GM23338 (cell line): ENCODE measurements at regions not wholly inside any gene's neighbourhood (a gene's known extent, or its start where the extent isn't known, plus 50 kb on each side); places are given as distances from the start of the nearest gene placed in this dataset.

Experiments
- CREB1 ChIP-seq: fragments of 250-450 bp; sonication (Bioruptor Pico); IDR thresholded peaks from 2 replicates; pipeline ENCODE4 v1.5.0; 2020; ENCODE audit warnings: low read depth, mild to moderate bottlenecking, moderate library complexity
- ETS1 ChIP-seq: IDR thresholded peaks from 2 replicates; pipeline ENCODE4 v1.6.1; 2016; ENCODE audit warnings: antibody characterized with exemption
- EZH2 ChIP-seq: fragments of 200-600 bp; sonication (generic); IDR thresholded peaks from one replicate; pipeline ENCODE4 v1.8.0; 2017; ENCODE audit warnings: antibody characterized with exemption, mild to moderate bottlenecking, low read depth; ENCODE audit not compliant: unreplicated experiment
- EZH2phosphoT487 ChIP-seq: fragments of 200-600 bp; sonication (generic); IDR thresholded peaks from one replicate; pipeline ENCODE4 v1.8.1; 2018; ENCODE audit warnings: antibody characterized with exemption; ENCODE audit not compliant: unreplicated experiment
- POLR2AphosphoS5 ChIP-seq: IDR thresholded peaks from 2 replicates; pipeline ENCODE4 v1.6.1; 2016; ENCODE audit warnings: antibody characterized with exemption, low read depth
- STAT1 ChIP-seq: IDR thresholded peaks from one replicate; pipeline ENCODE4 v1.6.1; 2016; ENCODE audit warnings: antibody characterized with exemption; ENCODE audit not compliant: unreplicated experiment
- ZNF114 ChIP-seq: fragments of 250-450 bp; sonication (Bioruptor Pico); IDR thresholded peaks from 2 replicates; pipeline ENCODE4 v1.5.0; 2020; ENCODE audit warnings: mild to moderate bottlenecking, moderate library complexity
- ZNF331 ChIP-seq: fragments of 250-450 bp; sonication (Bioruptor Pico); IDR thresholded peaks from 2 replicates; pipeline ENCODE4 v1.5.0; 2020; ENCODE audit warnings: low read depth, mild to moderate bottlenecking, moderate library complexity
- ZNF462 ChIP-seq: fragments of 250-450 bp; sonication (Bioruptor Pico); IDR thresholded peaks from 2 replicates; pipeline ENCODE4 v1.5.0; 2020; ENCODE audit warnings: mild to moderate bottlenecking, moderate library complexity
- TF ChIP-seq, protein P1 (sequence below), 2 experiments: fragments of 200-600 bp in 1 of 2; sonication (generic) in 1 of 2; conservative IDR thresholded peaks; 2 replicates each; pipeline versions ENCODE4 v1.5.1 to v1.6.1; 2016 to 2017; ENCODE audit warnings: antibody characterized with exemption in 2 of 2, low read depth in 2 of 2, mild to moderate bottlenecking in 2 of 2, moderate library complexity in 1 of 2
- TF ChIP-seq, protein P2 (sequence below): IDR thresholded peaks from one replicate; pipeline ENCODE4 v1.6.1; 2018; ENCODE audit warnings: antibody characterized with exemption; ENCODE audit not compliant: unreplicated experiment

DNA sequence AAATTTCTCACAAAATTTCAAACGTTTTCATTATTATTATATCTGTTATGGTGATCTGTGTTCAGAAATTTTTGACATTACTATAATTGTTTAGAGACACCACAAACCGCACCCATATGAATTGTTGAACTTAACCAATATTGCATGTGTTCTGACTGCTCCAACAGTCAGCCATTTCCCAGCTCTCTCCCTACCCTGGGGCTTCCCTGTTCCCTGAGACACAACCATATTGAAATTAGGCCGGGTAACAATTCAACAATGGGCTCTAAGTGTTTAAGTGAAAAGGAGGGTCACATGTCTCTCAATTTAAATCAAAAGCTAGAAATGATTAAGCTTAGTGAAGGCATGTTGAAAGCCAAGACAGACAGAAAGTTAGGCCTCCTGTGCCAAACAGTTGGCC is 424.0 kb downstream of the DSC3 start:
- TF ChIP-seq ZNF462 (CRISPR knock-in tag) (no peak), POLR2AphosphoS5 (no peak), EZH2 (no peak), CREB1 (no peak), STAT1 (no peak), EZH2phosphoT487 (no peak), ETS1 (no peak), ZNF114 (CRISPR knock-in tag) (no peak), ZNF331 (CRISPR knock-in tag) (no peak)
- TF ChIP-seq, protein P1, sequence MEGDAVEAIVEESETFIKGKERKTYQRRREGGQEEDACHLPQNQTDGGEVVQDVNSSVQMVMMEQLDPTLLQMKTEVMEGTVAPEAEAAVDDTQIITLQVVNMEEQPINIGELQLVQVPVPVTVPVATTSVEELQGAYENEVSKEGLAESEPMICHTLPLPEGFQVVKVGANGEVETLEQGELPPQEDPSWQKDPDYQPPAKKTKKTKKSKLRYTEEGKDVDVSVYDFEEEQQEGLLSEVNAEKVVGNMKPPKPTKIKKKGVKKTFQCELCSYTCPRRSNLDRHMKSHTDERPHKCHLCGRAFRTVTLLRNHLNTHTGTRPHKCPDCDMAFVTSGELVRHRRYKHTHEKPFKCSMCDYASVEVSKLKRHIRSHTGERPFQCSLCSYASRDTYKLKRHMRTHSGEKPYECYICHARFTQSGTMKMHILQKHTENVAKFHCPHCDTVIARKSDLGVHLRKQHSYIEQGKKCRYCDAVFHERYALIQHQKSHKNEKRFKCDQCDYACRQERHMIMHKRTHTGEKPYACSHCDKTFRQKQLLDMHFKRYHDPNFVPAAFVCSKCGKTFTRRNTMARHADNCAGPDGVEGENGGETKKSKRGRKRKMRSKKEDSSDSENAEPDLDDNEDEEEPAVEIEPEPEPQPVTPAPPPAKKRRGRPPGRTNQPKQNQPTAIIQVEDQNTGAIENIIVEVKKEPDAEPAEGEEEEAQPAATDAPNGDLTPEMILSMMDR (conservative IDR thresholded peaks at IDR 0.05; ENCODE audit: low read depth in 2 of 2): no peak
- TF ChIP-seq, protein P2, sequence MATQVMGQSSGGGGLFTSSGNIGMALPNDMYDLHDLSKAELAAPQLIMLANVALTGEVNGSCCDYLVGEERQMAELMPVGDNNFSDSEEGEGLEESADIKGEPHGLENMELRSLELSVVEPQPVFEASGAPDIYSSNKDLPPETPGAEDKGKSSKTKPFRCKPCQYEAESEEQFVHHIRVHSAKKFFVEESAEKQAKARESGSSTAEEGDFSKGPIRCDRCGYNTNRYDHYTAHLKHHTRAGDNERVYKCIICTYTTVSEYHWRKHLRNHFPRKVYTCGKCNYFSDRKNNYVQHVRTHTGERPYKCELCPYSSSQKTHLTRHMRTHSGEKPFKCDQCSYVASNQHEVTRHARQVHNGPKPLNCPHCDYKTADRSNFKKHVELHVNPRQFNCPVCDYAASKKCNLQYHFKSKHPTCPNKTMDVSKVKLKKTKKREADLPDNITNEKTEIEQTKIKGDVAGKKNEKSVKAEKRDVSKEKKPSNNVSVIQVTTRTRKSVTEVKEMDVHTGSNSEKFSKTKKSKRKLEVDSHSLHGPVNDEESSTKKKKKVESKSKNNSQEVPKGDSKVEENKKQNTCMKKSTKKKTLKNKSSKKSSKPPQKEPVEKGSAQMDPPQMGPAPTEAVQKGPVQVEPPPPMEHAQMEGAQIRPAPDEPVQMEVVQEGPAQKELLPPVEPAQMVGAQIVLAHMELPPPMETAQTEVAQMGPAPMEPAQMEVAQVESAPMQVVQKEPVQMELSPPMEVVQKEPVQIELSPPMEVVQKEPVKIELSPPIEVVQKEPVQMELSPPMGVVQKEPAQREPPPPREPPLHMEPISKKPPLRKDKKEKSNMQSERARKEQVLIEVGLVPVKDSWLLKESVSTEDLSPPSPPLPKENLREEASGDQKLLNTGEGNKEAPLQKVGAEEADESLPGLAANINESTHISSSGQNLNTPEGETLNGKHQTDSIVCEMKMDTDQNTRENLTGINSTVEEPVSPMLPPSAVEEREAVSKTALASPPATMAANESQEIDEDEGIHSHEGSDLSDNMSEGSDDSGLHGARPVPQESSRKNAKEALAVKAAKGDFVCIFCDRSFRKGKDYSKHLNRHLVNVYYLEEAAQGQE: no peak
